ENCODE measurements at regions not wholly inside any gene's neighbourhood (a gene's known extent, or its start where the extent isn't known, plus 50 kb on each side); places are given as distances from the start of the nearest gene placed in this dataset.

DNA sequence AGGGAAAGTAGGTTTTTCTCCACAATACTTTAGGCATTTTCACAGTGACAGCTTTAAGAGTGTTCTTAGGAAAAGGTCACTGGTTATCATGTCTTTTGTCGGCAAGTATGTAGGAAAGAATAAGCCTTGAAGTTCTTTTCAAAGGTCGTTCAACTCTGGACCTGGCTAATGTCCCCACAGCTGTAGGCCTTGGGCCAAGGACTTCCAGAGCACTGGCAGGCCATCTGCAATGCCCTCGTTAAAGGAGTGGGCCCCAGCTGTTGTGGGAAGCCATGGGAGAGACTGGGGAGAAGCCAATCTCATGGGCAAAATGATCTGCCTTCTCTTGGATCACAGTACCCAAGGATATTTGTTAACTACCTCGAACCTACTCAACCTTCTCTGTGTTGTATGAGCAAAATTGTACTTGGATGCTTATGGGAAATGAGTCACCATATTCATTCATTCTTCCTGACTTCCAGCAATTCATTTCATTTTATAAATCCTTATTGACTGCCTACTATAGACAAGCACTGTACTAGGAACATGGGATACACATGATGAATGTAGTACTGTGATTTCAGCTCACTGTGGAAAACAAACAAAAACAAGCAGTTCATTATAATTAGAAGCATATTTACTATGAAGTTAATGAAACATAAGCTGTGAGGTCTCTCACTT, 141.1 kb upstream of the KIT start:
- DNase-seq (ENCODE audit: low read depth, low spot score) = no peak
- in situ Hi-C loops (cut with HindIII; ENCODE audit: low pct_unique_long_range_greater_than_20kb, low sequenced_read_pairs) = no loop called here

DNA sequence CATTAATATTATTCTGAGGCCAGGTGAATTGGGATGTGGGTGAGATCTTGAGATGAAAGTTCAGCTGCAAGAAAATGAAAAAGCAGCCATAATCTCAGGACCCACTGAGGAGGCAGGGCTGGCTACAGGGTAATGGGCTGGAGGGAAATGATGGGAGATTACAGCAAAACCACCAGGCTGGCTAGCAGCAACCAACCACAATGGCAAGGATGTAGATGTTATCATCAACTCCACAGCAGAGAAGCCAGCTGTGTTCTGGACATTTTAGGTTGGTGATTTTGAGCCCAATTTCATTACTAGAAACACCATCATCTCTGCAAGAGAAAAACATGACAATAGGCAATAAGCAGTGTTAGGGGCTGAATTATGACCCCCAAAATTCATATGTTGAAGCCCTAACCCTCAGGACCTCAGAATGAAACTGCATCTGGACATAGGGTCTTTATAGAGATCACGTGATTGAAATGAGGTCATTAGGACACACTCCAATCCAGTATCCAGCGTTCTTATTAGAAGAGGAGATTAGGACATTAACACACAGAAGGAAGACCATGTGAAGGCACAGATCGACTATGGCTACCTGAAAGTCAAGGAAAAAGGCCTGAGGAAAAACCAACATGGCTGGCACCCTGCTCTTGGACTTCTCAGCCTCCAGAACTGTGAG, 139.8 kb upstream of the KIT start:
- in situ Hi-C loops (cut with HindIII; ENCODE audit: low pct_unique_long_range_greater_than_20kb, low sequenced_read_pairs) = no loop called here
- DNase-seq (ENCODE audit: low read depth, low spot score) = no peak

DNA sequence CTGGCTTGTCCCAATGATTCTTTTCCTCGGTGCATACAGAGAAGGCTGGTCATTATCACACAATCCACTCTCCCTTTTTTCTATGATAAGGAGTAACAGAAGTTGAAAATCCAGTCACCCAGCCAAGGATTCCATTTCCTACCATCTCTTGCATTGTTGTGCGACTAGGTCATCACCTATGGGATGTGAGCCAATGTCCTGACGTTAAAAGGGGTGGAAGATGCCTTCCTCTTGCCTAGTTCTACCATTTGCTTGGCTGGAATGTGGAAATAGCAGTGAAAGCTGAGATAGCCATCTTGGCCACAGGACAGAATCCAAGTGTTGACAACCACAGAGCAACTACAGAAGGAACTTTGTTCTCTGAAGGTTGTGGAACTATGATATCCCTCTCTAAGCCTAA, 132.2 kb upstream of the KIT start:
- in situ Hi-C loops (cut with HindIII; ENCODE audit: low pct_unique_long_range_greater_than_20kb, low sequenced_read_pairs) = no loop called here
- peak; percentile 2 for DNase-seq (ENCODE audit: low read depth, low spot score)

DNA sequence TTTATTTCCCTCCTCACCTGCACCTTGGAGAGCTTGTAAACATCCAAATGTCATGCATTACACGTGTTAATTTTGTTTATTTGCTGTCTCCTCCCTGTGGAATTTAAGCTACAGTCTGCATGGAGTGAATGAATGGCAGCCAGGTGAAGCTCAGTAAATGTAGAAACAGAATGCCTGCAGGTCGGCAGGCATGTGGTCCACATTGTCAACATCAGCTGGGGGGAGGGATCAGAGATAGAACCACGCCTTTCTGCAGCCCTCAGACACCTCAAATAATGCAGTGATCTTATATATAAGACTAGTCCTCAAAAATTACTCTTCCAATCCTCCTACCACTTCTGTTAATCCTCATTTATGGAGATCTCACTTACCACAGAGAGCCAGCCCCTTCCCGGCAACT, 131.2 kb upstream of the KIT start:
- in situ Hi-C loops (cut with HindIII; ENCODE audit: low pct_unique_long_range_greater_than_20kb, low sequenced_read_pairs) = no loop called here

DNA sequence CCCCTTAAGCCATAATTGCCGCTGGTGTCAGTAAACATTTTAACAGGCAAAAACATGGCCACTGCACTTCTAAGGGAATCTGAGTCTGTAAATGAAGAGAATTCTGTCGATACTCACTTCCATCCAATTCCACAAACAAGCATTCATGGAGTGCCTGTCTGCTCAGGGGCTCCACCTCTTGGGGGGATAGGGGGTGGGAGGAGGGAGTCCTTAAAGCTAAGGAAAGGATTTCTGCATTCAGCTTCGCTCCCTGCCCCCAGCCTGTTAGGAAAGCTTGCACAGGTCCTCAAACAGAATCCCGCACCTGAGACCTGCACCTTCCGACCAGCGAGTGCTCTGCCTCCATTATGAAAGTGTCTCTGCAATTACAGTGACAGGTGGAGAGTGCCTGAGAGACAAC, 130.2 kb upstream of the KIT start:
- DNase-seq (ENCODE audit: low read depth, low spot score) = no peak
- in situ Hi-C loops (cut with HindIII; ENCODE audit: low pct_unique_long_range_greater_than_20kb, low sequenced_read_pairs) = no loop called here

More for the DNA sequence above, 131.2 kb upstream of the KIT start:
- no peak for DNase-seq (ENCODE audit: low read depth, low spot score)

DNA sequence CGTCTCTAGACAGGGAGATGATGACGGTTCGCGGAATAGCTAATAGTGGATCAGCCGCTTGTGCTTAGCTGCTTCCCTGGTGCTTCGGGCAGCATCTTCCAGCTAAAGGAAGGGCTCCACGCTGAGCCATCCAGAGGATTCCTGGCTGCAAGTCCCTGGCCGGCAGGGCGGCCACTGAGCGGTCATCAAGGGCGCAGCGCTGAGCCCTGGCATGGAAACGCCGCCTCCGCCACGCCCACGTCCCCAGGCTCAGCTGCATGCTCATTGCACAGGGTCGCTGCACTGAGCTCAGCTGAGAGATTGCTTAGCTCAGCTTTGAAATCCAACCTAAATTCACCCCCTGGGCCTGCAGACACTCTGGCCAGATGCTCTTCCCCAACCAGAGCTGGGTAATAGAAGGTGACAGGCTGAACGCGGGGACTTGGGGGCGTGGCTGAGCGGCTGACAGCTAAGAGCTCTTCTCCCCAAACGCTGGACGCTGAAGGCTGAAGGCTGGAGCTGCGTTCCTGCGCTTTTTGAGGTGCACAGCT, 118.2 kb upstream of the KIT start:
- peak; percentile 10 for DNase-seq (ENCODE audit: low read depth, low spot score)

DNA sequence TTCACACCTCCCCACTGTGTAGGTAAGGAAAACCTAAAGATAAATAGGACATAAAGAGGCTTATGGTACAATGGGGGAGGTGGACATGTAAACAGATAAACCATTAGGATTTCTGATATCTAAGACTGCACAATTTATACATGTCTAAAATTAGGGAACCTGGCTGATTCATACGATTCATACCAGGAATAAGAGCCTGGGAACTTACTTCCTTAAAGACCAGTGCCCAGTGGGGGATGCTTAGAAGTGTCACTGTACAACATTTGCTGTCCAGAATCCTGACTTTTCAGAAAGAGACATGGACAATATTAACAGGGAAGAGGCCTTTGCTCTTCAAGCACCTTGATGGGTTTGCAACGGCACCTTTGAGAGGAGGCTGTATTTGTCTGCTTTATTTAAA, 116.8 kb upstream of the KIT start:
- in situ Hi-C loops (cut with HindIII; ENCODE audit: low pct_unique_long_range_greater_than_20kb, low sequenced_read_pairs) = no loop called here
- DNase-seq (ENCODE audit: low read depth, low spot score) = no peak

More for the DNA sequence above, 118.2 kb upstream of the KIT start:
- in situ Hi-C loops (cut with HindIII; ENCODE audit: low pct_unique_long_range_greater_than_20kb, low sequenced_read_pairs) = no loop called here

DNA sequence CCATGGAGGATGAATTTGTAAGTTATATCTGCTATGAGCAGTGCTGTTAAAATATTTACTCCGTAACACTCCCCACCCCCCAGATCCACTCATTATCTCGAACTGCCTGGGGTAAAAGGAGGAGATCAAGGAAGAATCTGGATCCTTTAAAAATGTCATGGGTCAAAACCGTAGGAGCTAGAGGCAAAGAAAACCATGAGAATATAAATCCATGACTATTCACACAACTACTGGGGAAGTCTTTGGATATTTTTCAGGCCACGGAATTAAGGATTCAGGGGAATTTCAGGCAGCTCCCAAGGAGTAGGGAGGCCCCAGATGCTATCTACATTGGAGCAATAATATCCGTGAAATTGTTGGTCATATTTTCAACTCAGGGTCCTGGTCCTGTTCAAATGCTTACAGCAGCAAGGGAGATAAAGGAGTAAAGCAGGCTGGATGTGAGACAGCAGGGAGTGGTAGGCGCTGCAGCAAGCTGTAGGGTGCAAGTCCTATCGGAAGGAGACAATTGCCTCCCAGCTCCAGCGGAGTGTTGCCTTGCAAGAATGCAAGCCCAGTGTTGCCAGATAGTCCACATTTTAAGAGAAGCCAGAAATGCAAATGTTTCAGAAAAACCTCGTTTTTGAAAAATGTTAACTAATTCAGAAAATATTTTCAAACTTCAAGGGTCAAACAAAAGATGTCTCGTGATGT, 116.2 kb upstream of the KIT start:
- DNase-seq (ENCODE audit: low read depth, low spot score) = no peak
- in situ Hi-C loops (cut with HindIII; ENCODE audit: low pct_unique_long_range_greater_than_20kb, low sequenced_read_pairs) = no loop called here

DNA sequence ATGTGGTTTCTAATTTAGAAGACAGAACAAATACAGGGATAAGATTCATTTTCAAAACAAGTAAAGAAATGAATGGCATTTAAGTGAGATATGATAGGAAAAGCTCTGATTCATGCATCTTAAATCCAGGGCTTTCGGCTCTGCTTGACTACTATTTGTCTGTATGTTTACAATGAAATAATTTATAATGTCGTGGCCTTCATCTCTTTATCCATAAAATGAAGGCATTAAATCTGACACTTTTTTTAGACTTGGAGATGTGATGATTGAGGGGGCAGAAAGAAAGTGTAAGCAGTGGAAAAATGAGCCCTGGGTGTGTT, 115.7 kb upstream of the KIT start:
- no peak for DNase-seq (ENCODE audit: low read depth, low spot score)
- in situ Hi-C loops (cut with HindIII; ENCODE audit: low pct_unique_long_range_greater_than_20kb, low sequenced_read_pairs) = no loop called here

DNA sequence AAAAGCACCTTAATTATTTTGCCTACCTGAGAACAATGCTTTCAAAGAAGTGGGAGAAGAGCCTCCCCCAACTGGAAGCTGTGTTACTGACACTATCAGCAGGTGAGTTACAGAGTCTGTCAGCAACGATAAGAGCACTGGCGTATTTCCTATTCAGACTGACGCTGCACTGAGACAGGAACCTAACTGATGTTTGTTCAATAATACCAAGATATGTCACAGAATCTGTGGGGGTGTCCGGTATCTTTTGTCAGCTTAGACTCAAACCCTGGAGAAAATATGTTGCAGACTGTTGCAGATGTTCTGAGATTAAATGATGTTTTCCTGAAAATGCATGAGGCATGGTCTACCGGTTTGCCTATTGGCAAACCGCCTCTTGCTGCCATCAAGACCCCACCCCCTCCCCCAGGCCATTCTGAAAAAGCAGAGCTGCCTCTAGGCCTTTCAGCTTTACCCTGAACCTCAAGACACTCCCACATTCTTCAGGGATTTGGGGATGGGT, 115.2 kb upstream of the KIT start:
- in situ Hi-C loops (cut with HindIII; ENCODE audit: low pct_unique_long_range_greater_than_20kb, low sequenced_read_pairs) = no loop called here
- no peak for DNase-seq (ENCODE audit: low read depth, low spot score)

DNA sequence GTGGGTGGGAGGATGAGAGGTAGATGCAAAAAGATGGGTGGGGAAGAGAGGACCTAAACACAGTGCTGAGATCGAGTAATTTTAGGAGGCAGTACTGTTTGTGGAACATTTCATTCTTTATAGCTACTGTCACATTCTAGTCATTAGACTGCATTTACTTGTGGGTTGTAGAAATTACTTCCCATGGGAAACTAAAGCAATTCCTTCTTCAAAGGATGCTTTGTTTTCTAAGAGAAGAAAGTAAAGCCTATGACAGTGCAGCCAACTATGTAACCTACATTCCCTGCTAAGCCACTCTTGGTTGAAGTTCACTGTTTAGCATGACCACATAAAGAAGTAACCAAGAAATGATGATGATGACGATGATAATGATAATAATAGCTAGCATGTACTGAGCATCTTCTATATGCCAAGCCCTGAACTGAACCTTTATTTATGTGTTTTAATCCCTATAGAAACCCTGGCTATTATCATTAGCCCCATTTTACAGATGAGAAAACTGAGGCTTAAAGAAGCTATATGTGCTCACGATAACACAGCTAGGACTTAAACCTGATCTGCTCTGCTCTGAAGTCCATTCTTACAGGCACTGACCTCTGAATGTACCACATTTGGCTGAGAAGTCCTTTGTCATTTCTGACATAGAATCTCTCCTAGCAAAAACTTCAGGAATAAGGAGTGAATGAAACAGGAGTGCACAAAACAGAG, 114.5 kb upstream of the KIT start:
- peak; percentile 84 for DNase-seq (ENCODE audit: low read depth, low spot score)
- in situ Hi-C loops (cut with HindIII; ENCODE audit: low pct_unique_long_range_greater_than_20kb, low sequenced_read_pairs) = no loop called here

DNA sequence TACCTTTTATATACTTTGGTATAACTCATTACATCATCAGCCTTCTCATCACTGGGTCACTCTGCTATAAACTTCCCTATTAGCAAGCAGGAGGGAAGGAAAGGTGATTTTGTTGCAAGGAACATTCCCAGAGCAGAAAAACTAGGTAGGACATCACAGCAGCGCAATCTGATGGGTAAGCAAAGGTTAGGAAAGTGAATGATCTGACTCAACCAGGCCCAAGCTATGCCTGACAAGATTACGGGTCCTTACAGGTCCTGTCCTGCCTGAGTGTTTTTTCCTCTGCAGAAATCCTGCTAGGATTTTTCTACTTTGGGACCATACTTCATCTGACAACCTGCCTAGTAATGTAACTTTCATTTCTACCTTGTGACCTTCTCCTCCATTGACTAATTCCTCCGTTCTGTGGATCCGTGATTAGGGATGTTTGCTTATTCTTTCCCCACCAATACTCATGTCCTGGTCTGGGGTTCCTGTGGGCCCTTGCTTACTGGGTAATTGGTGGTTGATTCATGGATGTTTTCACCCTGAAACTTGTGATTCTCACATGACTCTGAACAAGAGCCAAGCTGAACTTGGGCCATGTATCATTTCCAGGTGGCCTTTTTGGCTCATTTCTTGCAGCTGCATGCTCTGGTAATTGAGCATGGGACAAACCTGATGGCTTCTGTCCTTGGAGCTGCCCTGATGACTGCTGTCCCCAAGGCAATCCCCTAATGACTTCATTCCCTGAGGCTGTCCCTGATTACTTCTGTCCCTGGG, 111.9 kb upstream of the KIT start:
- in situ Hi-C loops (cut with HindIII; ENCODE audit: low pct_unique_long_range_greater_than_20kb, low sequenced_read_pairs) = no loop called here
- DNase-seq (ENCODE audit: low read depth, low spot score) = no peak

DNA sequence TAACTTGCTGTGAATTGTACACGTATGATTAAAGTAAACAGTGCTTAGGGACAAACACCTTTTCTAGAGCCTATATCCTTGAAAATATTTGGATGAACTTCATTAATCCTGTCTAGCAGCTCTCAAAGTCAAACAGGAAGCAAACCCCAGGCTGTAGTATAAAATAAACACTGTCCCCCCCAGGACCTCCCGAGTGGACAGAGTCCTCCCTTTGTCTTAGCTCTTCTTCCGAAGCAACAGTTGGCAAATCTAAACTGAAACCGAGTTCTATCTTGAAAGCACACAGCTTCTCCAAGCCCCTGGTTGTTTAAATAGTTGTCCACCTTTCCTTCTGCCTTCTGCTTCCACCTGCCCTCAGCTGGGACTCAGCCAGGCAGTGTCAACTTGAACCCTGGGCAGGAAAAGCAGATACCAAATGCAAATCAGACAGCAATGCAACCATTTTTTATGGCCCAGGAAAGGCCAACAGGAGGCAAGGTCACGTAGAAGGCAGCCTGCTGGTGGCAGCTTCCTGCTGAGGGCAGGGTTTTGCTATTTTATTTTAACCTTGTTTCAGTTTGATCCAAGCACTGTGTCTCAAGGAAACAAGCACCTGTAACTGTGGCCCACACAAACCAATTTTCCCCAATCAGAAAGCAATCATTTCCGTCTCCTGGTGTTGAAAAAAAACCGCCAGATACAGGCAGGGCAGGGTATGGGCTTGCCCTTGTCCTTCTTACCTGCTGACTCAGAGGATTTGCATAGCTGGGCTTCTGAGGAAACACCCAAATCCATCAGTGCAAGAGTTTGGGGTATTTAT, 110.3 kb upstream of the KIT start:
- in situ Hi-C loops (cut with HindIII; ENCODE audit: low pct_unique_long_range_greater_than_20kb, low sequenced_read_pairs) = no loop called here
- DNase-seq (ENCODE audit: low read depth, low spot score) = no peak

DNA sequence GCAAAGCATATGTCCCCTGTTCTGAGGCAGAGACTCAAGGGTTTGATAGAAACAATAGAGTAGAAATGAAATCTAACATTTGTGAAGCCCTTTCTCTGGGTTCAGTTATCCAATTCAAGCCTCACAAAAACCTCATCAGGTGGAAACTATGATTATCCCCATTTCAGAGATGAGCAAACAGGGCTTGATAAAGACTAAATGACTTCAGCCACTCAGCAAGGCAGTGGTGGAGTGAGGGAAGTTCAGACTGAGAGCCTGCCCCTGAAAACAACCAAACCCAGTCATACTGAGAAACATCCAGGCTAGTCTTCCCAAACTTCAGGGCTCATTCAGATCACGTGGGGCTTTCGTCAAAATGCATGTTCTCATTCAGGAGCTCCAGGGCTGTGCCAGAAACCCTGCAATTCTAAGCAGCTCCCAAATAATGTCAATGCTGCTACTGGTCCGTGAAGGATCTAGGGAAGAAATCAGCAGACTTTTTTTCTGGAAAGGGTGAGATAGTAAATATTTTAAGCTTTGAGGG, 109.6 kb upstream of the KIT start:
- in situ Hi-C loops (cut with HindIII; ENCODE audit: low pct_unique_long_range_greater_than_20kb, low sequenced_read_pairs) = no loop called here
- DNase-seq (ENCODE audit: low read depth, low spot score) = peak; percentile 5

DNA sequence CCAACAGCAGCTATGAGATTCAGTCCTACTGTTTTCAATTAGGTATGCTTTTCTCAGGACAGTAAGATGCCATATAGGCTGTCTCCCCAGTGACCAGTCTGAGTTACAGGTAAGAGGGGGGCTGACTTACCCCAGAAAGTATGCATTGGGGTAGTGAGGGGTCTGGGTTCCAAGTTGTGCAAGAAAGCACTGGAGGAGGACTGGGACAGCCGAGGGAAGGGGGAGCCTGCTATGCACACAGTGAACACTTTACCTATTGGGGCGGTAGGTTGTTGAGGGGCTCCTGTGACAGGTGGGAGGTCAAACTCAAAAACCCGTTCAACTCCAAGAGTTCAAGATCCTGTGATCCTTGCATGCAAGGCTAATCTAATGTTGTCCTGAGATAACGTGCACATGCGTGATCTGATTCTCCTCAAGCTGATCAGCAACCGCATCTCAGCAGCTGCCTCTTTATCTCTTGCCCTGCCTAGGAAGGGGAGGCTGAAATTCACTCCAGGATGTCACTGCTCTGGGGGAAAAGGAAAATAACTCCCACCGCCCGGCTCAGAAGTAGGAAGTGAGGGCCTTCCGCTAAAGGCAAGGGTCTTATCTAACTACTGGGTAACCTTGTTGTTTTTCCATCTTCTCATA, 108.8 kb upstream of the KIT start:
- in situ Hi-C loops (cut with HindIII; ENCODE audit: low pct_unique_long_range_greater_than_20kb, low sequenced_read_pairs) = no loop called here
- DNase-seq (ENCODE audit: low read depth, low spot score) = no peak
